ENCODE measurements at regions not wholly inside any gene's neighbourhood (a gene's known extent, or its start where the extent isn't known, plus 50 kb on each side); places are given as distances from the start of the nearest gene placed in this dataset.
"Not testable (repeated sequence)": the region's sequence is repeated elsewhere in the genome, so short reads cannot be mapped to it uniquely, and the experiment has no call there.

DNA sequence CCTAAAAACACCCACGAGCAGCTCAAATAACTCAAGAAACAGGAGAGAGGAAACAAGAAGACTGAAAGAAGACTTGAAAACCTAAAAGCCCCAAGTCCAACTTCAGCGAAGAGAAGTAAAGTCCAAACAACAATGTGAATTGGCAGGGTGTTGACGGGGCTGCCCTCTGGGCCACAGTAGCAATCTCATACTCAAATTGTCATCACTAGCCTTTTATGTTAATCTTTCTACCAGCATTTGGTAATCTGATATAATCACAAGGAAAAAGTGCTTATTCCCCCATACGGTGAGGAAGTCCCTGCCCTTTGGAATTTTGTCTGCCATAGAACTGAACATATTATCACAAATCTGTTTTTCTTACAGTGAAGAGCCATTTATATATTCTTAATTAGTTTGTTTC, 51.5 kb upstream of the IFNE start:
- no peaks in the 10 kb centered on the region for H3K4me1 ChIP-seq
- no peaks in the 10 kb centered on the region for H3K27me3 ChIP-seq
- no peak for DNase-seq
- H3K36me3 ChIP-seq = no peaks in the 10 kb centered on the region
- TF ChIP-seq, protein P1, sequence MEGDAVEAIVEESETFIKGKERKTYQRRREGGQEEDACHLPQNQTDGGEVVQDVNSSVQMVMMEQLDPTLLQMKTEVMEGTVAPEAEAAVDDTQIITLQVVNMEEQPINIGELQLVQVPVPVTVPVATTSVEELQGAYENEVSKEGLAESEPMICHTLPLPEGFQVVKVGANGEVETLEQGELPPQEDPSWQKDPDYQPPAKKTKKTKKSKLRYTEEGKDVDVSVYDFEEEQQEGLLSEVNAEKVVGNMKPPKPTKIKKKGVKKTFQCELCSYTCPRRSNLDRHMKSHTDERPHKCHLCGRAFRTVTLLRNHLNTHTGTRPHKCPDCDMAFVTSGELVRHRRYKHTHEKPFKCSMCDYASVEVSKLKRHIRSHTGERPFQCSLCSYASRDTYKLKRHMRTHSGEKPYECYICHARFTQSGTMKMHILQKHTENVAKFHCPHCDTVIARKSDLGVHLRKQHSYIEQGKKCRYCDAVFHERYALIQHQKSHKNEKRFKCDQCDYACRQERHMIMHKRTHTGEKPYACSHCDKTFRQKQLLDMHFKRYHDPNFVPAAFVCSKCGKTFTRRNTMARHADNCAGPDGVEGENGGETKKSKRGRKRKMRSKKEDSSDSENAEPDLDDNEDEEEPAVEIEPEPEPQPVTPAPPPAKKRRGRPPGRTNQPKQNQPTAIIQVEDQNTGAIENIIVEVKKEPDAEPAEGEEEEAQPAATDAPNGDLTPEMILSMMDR (IDR thresholded peaks at IDR 0.05) = no peak
- no peak for TF ChIP-seq POLR2A (IDR thresholded peaks at IDR 0.05)
- intact Hi-C loops (cut with DNase I; ENCODE audit: low total_unique reads) = no loop called here
- no peaks in the 10 kb centered on the region for H3K9me3 ChIP-seq
- no peak overlapping the region for H3K27ac ChIP-seq
- no peak overlapping the region for H3K4me3 ChIP-seq

DNA sequence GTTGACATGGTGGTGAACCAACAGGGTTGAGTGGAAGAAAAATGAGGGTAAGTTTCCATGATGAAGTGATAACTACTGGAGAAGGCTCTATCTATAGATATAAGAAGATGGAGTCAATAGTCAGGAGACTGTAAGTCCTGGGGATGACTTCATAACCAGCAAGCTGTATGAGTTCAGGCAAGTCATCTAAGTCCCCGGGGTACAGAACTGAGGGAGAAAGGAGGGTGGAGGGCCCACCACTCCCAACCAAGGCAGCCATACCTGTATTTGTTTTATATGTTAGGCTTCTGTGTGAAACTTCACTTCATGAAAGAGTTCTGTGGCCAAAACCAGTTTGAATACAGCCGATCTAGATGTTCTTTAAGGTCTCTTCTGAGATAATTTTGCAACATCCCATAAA, 53.3 kb upstream of the IFNE start:
- no peak overlapping the region for H3K4me3 ChIP-seq
- no peaks in the 10 kb centered on the region for H3K9me3 ChIP-seq
- intact Hi-C loops (cut with DNase I; ENCODE audit: low total_unique reads) = no loop called here
- H3K27ac ChIP-seq = no peak overlapping the region
- H3K4me1 ChIP-seq = no peaks in the 10 kb centered on the region
- TF ChIP-seq, protein P1 (IDR thresholded peaks at IDR 0.05) = no peak
- no peak for TF ChIP-seq POLR2A (IDR thresholded peaks at IDR 0.05)
- DNase-seq = no peak
- H3K27me3 ChIP-seq = no peaks in the 10 kb centered on the region
- H3K36me3 ChIP-seq = no peaks in the 10 kb centered on the region

DNA sequence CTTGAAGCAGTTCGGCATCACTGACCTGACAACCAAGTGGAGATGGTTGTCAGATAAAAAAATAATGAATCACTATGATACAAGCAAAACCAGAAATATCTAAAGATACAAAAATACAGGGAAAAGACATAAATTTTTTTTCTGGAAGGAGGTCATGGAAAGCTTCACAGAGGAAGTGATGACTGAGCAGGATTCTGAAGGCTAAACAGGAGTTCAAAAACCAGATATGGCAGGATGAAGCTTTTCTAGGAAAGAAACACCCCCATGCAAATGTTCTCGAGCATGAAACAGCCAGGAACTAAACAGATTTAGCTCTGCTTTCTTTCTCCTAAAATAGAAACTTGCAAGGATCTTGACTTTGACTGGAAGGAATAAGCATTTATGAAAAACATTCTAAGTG, 60.7 kb upstream of the IFNE start:
- intact Hi-C loops (cut with DNase I; ENCODE audit: low total_unique reads) = no loop called here
- no peak for DNase-seq
- Histone ChIP-seq H3K4me3 (no peak overlapping the region), H3K27ac (no peak overlapping the region), H3K27me3 (no peaks in the 10 kb centered on the region), H3K4me1 (no peaks in the 10 kb centered on the region), H3K36me3 (no peaks in the 10 kb centered on the region), H3K9me3 (no peaks in the 10 kb centered on the region)
- TF ChIP-seq, protein P1 (IDR thresholded peaks at IDR 0.05) = no peak
- TF ChIP-seq POLR2A (IDR thresholded peaks at IDR 0.05) = no peak

DNA sequence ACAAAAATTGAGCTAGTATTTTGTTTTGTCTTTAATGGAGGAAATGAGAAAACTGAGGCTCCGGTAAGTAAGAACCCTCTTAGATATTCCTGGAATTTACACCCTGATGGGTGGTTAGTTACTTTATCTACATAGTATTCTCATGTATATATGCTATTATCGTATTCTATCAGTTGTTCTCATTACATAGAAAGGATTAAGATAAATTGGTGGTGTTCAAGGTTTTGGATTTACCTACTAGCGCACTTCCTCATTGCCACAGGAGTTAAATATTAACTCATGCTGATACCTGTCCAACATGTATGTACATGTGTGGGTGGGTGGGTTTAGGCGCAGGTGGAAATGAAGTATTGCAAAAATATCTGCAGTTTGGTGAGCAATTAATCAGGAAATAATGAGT, 61.1 kb upstream of the IFNE start:
- H3K4me3 ChIP-seq = no peak overlapping the region
- no peaks in the 10 kb centered on the region for H3K36me3 ChIP-seq
- H3K27ac ChIP-seq = no peak overlapping the region
- intact Hi-C loops (cut with DNase I; ENCODE audit: low total_unique reads) = no loop called here
- H3K27me3 ChIP-seq = no peaks in the 10 kb centered on the region
- no peak for DNase-seq
- H3K4me1 ChIP-seq = no peaks in the 10 kb centered on the region
- H3K9me3 ChIP-seq = no peaks in the 10 kb centered on the region
- TF ChIP-seq POLR2A (IDR thresholded peaks at IDR 0.05) = no peak
- TF ChIP-seq, protein P1 (IDR thresholded peaks at IDR 0.05) = no peak

DNA sequence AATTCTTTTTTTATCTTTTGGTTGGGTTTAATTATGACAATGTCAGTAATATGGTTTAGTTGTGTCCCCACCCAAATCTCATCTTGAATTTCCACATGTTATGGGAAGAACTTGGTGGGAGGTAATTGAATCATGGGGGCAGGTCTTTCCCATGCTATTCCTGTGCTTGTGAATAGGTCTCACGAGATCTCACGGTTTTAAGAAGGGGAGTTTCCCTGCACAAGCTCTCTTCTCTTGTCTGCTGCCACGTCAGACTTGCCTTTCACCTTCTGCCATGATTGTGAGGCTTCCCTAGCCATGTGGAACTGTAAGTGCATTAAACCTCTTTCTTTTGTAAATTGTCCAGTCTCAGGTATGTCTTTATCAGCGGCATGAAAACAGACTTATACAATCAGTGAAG, 61.7 kb upstream of the IFNE start:
- DNase-seq; H3K27me3 ChIP-seq; H3K36me3 ChIP-seq; H3K9me3 ChIP-seq; intact Hi-C loops (cut with DNase I; ENCODE audit: low total_unique reads); H3K27ac ChIP-seq; H3K4me3 ChIP-seq; H3K4me1 ChIP-seq: not testable (repeated sequence)

DNA sequence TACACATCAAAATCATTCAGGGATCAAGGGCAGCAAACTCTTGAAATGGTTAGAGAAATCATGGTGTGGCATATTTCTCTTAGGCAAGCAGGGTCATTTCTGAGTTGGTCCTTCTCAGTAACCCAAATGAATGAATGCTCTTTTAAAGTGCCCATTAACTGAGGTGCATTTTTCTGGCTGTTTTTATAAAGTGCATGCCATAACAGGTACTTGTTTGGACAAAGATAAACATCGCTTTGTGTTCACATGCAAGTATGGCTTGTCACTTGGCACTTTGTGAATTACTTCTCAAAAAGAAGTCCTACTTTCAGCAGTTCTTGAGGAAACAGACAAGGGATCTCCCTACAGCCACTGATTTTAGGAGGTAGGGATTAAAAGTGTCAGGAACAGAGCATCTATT, 64.8 kb upstream of the IFNE start:
- H3K4me1 ChIP-seq = no peaks in the 10 kb centered on the region
- no peak for DNase-seq
- no peaks in the 10 kb centered on the region for H3K27me3 ChIP-seq
- intact Hi-C loops (cut with DNase I; ENCODE audit: low total_unique reads) = no loop called here
- TF ChIP-seq, protein P1 (IDR thresholded peaks at IDR 0.05) = no peak
- TF ChIP-seq POLR2A (IDR thresholded peaks at IDR 0.05) = no peak
- H3K36me3 ChIP-seq = no peaks in the 10 kb centered on the region
- H3K27ac ChIP-seq = no peak overlapping the region
- no peak overlapping the region for H3K4me3 ChIP-seq
- no peaks in the 10 kb centered on the region for H3K9me3 ChIP-seq

All from uterus (tissue), 3 donors.